DMS 273 (cell line): ENCODE measurements at regions not wholly inside any gene's neighbourhood (a gene's known extent, or its start where the extent isn't known, plus 50 kb on each side); places are given as distances from the start of the nearest gene placed in this dataset.
"Not testable (repeated sequence)": the region's sequence is repeated elsewhere in the genome, so short reads cannot be mapped to it uniquely, and the experiment has no call there.

Source experiments
- DNase-seq: peaks from one replicate; lab custom pipeline; 2025; ENCODE audit not compliant: unreplicated experiment; lab: John Stamatoyannopoulos, UW

GRCh38 chr10:45056806-45057205, 56.1 kb downstream of the ZNF22 start:
- DNase-seq: not testable (repeated sequence)

- no peak for DNase-seq
Measured at GRCh38 chr10:45058580-45058979, 57.9 kb downstream of the ZNF22 start.

- no peak for DNase-seq
Measured at GRCh38 chr10:45058992-45059561, 58.4 kb downstream of the ZNF22 start.

GRCh38 chr10:45059632-45060031, 58.9 kb downstream of the ZNF22 start:
- DNase-seq: no peak

- no peak for DNase-seq
Measured at GRCh38 chr10:45061982-45062381, 61.3 kb downstream of the ZNF22 start.

DNA sequence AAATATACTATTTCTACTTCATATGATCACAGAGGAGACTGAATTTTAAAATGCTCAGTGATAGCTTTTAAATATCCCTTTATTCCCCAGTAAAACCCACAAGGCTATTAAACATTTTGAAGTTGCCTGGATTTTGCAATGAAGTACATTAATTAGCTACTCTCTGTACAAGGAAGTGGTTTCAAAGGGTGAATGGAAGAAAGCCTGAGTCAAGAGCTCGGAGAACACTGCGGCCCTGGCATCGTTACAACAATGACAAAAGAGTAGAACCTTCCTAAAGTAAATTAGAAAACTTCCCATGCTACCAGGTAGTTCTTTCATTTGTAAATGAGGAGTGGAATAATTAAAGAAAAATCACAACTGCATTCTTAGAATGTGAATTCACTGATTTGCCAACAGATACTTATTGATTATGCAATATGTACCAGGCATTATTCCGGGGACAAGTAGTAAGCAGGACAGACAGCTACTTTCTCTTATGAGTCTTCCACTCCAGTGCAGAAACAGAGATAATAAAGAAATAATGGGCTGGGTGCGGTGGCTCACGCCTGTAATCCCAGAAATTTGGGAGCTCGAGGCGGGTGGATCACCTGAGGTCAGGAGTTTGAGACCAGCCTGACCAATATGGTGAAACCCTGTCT, 63.0 kb downstream of the ZNF22 start:
- no peak for DNase-seq

DNA sequence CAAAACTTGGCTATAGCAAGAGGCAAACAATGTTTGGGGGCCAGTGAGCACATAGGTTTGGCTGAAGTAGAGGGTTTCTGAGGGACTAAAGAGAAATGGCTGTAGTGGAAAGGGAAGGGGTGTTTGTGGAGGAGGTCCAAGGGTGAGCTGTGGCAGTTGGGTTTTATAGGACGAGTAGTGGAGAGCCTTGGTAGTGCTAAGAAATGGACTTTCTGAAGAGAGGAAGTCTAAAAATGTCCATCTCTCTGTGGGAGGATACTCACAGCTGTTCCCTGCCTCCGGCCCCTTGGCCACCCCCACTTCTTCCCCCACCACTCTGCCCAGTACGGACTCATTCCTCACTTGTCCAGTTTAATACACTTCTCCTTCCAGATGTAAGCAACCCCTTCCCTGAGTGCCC, 64.3 kb downstream of the ZNF22 start:
- no peak for DNase-seq

GRCh38 chr10:45071043-45071813, 70.5 kb downstream of the ZNF22 start:
- DNase-seq: no peak

GRCh38 chr10:45075216-45075615, 74.5 kb downstream of the ZNF22 start:
- no peak for DNase-seq

GRCh38 chr10:45075826-45076380, 75.2 kb downstream of the ZNF22 start:
- no peak for DNase-seq

DNA sequence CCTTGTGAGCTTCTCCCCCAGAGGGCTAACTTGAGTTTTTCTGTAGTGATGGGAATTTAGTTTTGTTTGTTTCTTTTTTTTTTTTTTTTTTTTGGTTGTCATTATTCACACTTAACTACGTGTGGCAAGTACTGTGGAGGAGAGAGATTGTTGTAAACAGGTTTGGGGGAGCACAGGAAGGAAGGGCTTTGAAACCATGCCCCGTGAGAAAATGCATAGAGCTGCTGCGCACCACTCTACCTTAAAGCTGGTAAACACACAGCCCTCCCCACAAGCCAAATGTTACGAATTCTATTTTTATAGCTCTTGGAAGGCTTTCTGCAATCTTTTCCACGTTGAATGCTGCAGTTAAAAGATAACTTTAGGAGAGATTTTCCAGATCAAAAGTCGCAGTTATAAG, 76.2 kb downstream of the ZNF22 start:
- no peak for DNase-seq

GRCh38 chr10:45080331-45080730, 79.6 kb downstream of the ZNF22 start:
- no peak for DNase-seq

DNA sequence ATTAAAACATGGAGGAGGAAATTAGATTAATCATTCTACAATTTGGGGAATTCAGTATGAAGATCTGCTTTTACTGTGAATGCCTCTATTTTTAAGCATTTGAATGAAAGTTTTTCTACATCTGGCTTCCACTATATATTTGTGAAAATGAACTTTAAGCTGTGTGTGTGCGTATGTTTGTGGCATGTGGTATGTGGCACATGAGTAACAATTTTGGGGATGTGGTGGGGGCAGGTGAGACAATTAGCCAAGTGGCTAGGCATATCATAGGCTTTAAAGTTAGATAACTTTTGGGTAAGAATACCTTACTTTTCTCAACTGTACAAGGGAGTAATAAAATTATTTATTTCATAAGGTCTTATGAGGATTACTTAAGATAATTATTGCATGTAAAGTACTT, 81.5 kb downstream of the ZNF22 start:
- DNase-seq: no peak

GRCh38 chr10:45091968-45092367, 91.2 kb downstream of the ZNF22 start:
- DNase-seq: peak; percentile 91

DNA sequence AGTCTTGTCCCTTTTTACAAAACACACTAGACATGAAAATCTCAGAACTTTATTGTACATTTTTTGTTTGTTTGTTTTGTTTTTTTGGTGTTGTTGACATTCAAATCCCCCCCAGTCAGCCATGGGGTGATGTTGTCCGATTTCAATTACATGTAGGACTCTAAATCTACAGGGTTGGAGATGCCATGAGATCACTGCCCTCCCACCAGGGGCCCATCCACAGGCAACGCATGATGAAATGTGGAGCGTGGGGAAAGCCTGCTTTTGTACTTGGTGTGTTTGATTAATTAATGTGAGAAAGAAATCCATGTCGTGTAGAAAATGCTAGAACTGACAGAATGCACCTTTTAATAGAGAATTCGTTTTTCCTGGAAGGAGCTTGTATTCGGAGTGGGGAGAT, 93.2 kb downstream of the ZNF22 start:
- no peak for DNase-seq

DNA sequence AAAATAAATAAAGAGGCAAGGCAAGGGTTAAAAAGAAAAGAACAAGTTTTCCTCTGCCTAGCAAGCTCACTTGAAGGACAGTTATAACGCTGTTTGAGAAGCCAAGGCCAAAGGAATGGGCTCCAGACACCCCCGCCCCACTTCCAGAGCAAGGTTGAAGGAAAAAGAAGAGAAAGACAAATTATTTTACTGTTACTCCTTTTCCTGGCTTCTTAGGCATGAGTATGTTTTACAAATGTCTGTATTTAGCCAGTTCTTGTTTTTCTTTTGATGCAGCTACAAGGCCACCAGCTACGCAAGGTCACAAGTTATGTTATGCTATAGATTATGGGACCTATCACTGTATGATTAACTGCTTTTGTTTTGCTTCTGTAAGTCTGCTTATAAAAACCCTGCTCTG, 94.6 kb downstream of the ZNF22 start:
- no peak for DNase-seq

DNA sequence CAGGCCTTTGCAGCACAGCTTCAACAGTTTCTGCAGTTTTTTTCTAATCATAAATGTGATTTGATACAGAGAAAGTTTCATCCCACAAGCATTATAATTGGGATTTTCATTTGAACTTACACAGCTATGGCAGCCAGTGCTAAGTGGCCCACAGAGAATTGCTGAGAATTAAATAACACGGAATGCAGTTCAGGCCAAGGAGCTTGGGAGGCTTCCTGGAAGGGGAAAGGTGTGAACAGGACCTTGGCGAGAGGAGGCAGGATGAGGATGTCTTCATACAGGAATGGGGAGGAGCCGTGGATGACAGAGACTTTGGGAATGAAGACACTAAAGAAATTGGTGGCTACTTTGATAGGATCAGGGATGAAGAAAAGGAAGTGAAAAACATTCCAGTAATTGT, 95.3 kb downstream of the ZNF22 start:
- no peak for DNase-seq

- no peak for DNase-seq
Measured at GRCh38 chr10:45100429-45100828, 99.7 kb downstream of the ZNF22 start.

GRCh38 chr10:45104674-45105073, 104.0 kb downstream of the ZNF22 start:
- no peak for DNase-seq

DNA sequence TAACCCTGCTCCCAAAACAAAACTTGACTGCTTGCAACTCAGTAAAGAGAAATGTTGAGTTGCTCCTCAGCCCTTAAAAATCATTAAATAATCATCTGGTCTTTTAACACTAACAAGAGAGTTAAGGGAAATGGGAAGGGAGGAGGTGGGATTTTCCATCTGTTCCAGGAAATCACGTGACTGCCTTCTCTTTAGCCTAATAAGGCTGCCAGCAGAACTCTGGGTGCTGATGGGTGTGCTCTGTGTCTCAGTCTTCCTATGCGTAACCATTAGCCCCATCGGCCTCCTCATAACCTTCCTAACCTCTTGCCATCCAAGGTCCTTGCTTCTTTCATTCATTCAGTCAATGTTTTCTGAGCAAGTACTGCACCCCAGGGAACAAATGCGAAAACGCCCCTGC, 104.6 kb downstream of the ZNF22 start:
- peak; percentile 2 for DNase-seq

- no peak for DNase-seq
Measured at GRCh38 chr10:45106236-45106856, 105.6 kb downstream of the ZNF22 start.

- no peak for DNase-seq
Measured at GRCh38 chr10:45111509-45111908, 110.8 kb downstream of the ZNF22 start.
